Chondrocyte (in vitro differentiated cells): ENCODE measurements at regions not wholly inside any gene's neighbourhood (a gene's known extent, or its start where the extent isn't known, plus 50 kb on each side); places are given as distances from the start of the nearest gene placed in this dataset.

Experiments used
- DNase-seq: peaks from one replicate; pipeline ENCODE4 v3.0.0; 2021; ENCODE audit warnings: mixed read lengths, low spot score
- H3K27ac Mint-ChIP-seq: one replicate; pipeline ENCODE4 v1.8.0; 2021; ENCODE audit warnings: mild to moderate bottlenecking, moderate library complexity, mixed read lengths; ENCODE audit not compliant: unreplicated experiment
- H3K27me3 Mint-ChIP-seq: 2 replicates; pipeline ENCODE4 v1.8.0; 2021; ENCODE audit warnings: low read depth, mixed read lengths
- H3K36me3 Mint-ChIP-seq: 2 replicates; pipeline ENCODE4 v1.8.0; 2021; ENCODE audit warnings: low read depth, mixed read lengths
- H3K4me1 Mint-ChIP-seq: 2 replicates; pipeline ENCODE4 v1.8.0; 2021; ENCODE audit warnings: low read depth, mild to moderate bottlenecking, mixed read lengths
- H3K4me3 Mint-ChIP-seq: one replicate; pipeline ENCODE4 v1.8.0; 2021; ENCODE audit warnings: mild to moderate bottlenecking, moderate library complexity, mixed read lengths; ENCODE audit not compliant: unreplicated experiment
- H3K9me3 Mint-ChIP-seq: 2 replicates; pipeline ENCODE4 v1.8.0; 2021; ENCODE audit warnings: low read depth, mixed read lengths
- CTCF ChIP-seq: fragments of 200-600 bp; sonication (generic); IDR thresholded peaks from 2 replicates; pipeline ENCODE4 v1.5.0; 2021; ENCODE audit warnings: antibody characterized with exemption, mild to moderate bottlenecking, moderate library complexity

GRCh38 chr9:107588393-107588792 is 98.8 kb upstream of the KLF4 start:
- TF ChIP-seq CTCF: no peak
- Mint-ChIP-seq H3K4me1 (no peaks in the 10 kb centered on the region), H3K27ac (no peak overlapping the region), H3K4me3 (no peak overlapping the region), H3K9me3 (no peaks in the 10 kb centered on the region), H3K27me3 (peaks cover 18% of the 10 kb centered on the region), H3K36me3 (no peaks in the 10 kb centered on the region)
- DNase-seq: no peak

- H3K36me3 Mint-ChIP-seq: no peaks in the 10 kb centered on the region
- H3K27me3 Mint-ChIP-seq: peaks cover 15% of the 10 kb centered on the region
- H3K4me3 Mint-ChIP-seq: no peak overlapping the region
- H3K27ac Mint-ChIP-seq: no peak overlapping the region
- TF ChIP-seq CTCF: no peak
- H3K4me1 Mint-ChIP-seq: no peaks in the 10 kb centered on the region
- no peaks in the 10 kb centered on the region for H3K9me3 Mint-ChIP-seq
- DNase-seq: no peak
Measured at GRCh38 chr9:107587191-107587963, 97.8 kb upstream of the KLF4 start.

- TF ChIP-seq CTCF: no peak
- Mint-ChIP-seq H3K9me3 (no peaks in the 10 kb centered on the region), H3K27me3 (peaks cover 15% of the 10 kb centered on the region), H3K36me3 (no peaks in the 10 kb centered on the region), H3K27ac (no peak overlapping the region), H3K4me1 (no peaks in the 10 kb centered on the region), H3K4me3 (no peak overlapping the region)
- no peak for DNase-seq
Measured at GRCh38 chr9:107586493-107586892, 96.9 kb upstream of the KLF4 start.

GRCh38 chr9:107585465-107585864 is 95.9 kb upstream of the KLF4 start:
- no peak overlapping the region for H3K27ac Mint-ChIP-seq
- H3K4me1 Mint-ChIP-seq: no peaks in the 10 kb centered on the region
- DNase-seq: no peak
- H3K4me3 Mint-ChIP-seq: no peak overlapping the region
- no peaks in the 10 kb centered on the region for H3K9me3 Mint-ChIP-seq
- no peak for TF ChIP-seq CTCF
- no peaks in the 10 kb centered on the region for H3K36me3 Mint-ChIP-seq
- peaks cover 15% of the 10 kb centered on the region for H3K27me3 Mint-ChIP-seq

GRCh38 chr9:107584944-107585343 is 95.4 kb upstream of the KLF4 start:
- TF ChIP-seq CTCF: no peak

More at GRCh38 chr9:107584944-107585343, 95.4 kb upstream of the KLF4 start:
- no peak overlapping the region for H3K27ac Mint-ChIP-seq
- H3K4me1 Mint-ChIP-seq: no peaks in the 10 kb centered on the region
- no peaks in the 10 kb centered on the region for H3K9me3 Mint-ChIP-seq
- H3K27me3 Mint-ChIP-seq: peaks cover 15% of the 10 kb centered on the region
- no peaks in the 10 kb centered on the region for H3K36me3 Mint-ChIP-seq
- H3K4me3 Mint-ChIP-seq: no peak overlapping the region
- no peak for DNase-seq
